ENCODE measurements at regions not wholly inside any gene's neighbourhood (a gene's known extent, or its start where the extent isn't known, plus 50 kb on each side); places are given as distances from the start of the nearest gene placed in this dataset.

DNA sequence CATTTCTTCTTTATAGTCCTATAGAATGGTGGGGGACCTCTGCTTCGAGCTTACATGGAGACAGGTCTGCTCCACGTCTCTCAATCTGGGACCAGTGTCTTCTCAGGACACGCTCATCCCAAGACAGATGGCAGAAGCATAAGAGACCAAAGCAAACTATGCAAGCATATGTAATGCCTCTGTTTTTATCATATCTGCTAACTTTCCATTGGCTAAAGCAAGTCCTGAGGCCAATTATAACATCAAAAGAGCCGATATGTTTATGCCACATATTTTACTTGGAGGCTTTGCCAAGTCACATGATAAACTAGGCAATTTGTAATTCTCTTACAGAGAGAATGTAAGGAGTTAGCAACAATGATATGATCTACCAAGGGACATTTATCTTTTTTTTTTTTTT, 102.6 kb upstream of the NRBF2 start:
- Mint-ChIP-seq H3K27ac (no peak overlapping the region), H3K4me1 (no peaks in the 10 kb centered on the region), H3K4me3 (no peak overlapping the region), H3K9me3 (ENCODE audit: insufficient read depth) (no peaks in the 10 kb centered on the region), H3K27me3 (peaks cover 4% of the 10 kb centered on the region)
- DNase-seq (no peak), ATAC-seq (ENCODE audit: low read depth) (no peak)
- H3K27me3 ChIP-seq (replicated peaks in 1 of 4; ENCODE audit: control extremely low read depth in 1 of 4, control insufficient read depth in 3 of 4, insufficient read depth in 4 of 4, low read length in 3 of 4): peaks cover 0 to 1% (median 0%) of the 10 kb centered on the region in 4 experiments
- ChIA-PET POLR2A (no interaction called here), CTCF (no interaction called here)
- TF ChIP-seq, protein P1, sequence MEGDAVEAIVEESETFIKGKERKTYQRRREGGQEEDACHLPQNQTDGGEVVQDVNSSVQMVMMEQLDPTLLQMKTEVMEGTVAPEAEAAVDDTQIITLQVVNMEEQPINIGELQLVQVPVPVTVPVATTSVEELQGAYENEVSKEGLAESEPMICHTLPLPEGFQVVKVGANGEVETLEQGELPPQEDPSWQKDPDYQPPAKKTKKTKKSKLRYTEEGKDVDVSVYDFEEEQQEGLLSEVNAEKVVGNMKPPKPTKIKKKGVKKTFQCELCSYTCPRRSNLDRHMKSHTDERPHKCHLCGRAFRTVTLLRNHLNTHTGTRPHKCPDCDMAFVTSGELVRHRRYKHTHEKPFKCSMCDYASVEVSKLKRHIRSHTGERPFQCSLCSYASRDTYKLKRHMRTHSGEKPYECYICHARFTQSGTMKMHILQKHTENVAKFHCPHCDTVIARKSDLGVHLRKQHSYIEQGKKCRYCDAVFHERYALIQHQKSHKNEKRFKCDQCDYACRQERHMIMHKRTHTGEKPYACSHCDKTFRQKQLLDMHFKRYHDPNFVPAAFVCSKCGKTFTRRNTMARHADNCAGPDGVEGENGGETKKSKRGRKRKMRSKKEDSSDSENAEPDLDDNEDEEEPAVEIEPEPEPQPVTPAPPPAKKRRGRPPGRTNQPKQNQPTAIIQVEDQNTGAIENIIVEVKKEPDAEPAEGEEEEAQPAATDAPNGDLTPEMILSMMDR (IDR thresholded peaks at IDR 0.05): no peak
- no peak for TF ChIP-seq EZH2 (IDR thresholded peaks at IDR 0.05; ENCODE audit: borderline replicate concordance, insufficient read depth, low read depth, low read length, poor library complexity, severe bottlenecking)
- H3K9ac ChIP-seq (ENCODE audit: low read length): no peak overlapping the region
- intact Hi-C loops (cut with micrococcal nuclease): no loop called here
- no peaks in the 10 kb centered on the region for H4K20me1 ChIP-seq (ENCODE audit: control insufficient read depth, insufficient read depth, low read length, poor library complexity, severe bottlenecking)
- peaks cover 0 to 5% (median 0%) of the 10 kb centered on the region in 3 donors for H3K9me3 ChIP-seq (ENCODE audit: control extremely low read depth in 1 of 3, control insufficient read depth in 2 of 3, insufficient read depth in 1 of 3, low read length in 2 of 3)
- no peak overlapping the region for H2AFZ ChIP-seq (ENCODE audit: insufficient read depth, low read depth, low read length, poor library complexity, severe bottlenecking)
- WGBS (ENCODE audit: insufficient coverage): 100% methylated on average over 3 of the region's 4 CpGs
- no peaks in the 10 kb centered on the region for H3K36me3 ChIP-seq (replicated peaks in 1 of 2; ENCODE audit: control extremely low read depth in 1 of 2, control insufficient read depth in 1 of 2, extremely low read depth in 1 of 2, insufficient read depth in 2 of 2, low read length in 1 of 2)
- H3K27ac ChIP-seq (ENCODE audit: low read length in 2 of 2): no peak overlapping the region
- H3K79me2 ChIP-seq (ENCODE audit: control insufficient read depth, insufficient read depth, low read length): no peaks in the 10 kb centered on the region
- H3K4me1 ChIP-seq (ENCODE audit: control insufficient read depth in 2 of 2, insufficient read depth in 2 of 2, low read length in 2 of 2): no peaks in the 10 kb centered on the region
- H3K4me2 ChIP-seq (replicated peaks; ENCODE audit: low read depth, low read length, poor library complexity, severe bottlenecking): no peak overlapping the region
- no peak overlapping the region for H3K4me3 ChIP-seq (ENCODE audit: control extremely low read depth in 1 of 5, extremely low read depth in 1 of 5, insufficient read depth in 1 of 5, low read depth in 2 of 5, low read length in 4 of 5)

DNA sequence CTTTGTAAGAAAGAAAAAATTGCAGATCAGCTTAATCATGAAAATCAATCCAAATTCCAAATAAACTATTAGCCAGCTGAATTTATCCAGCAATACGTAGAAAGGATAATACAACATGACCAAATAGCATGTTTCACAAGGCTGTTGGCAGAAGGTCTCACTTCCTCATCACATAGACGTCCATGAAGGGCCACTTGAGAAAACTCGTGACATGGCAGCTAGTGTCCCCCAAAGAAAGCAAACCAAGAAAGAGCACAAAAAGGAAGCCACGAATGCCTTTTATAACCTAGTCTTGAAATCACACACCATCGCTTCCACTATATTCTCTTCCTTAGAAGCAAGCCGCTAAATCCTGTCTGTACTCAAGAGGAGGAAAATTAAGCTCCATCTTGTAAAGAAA, 105.6 kb upstream of the NRBF2 start:
- Mint-ChIP-seq H3K27ac (no peak overlapping the region), H3K27me3 (peaks cover 11% of the 10 kb centered on the region), H3K9me3 (ENCODE audit: insufficient read depth) (no peaks in the 10 kb centered on the region), H3K4me3 (no peak overlapping the region), H3K4me1 (no peaks in the 10 kb centered on the region)
- no peak overlapping the region for H3K4me3 ChIP-seq (ENCODE audit: control extremely low read depth in 1 of 5, extremely low read depth in 1 of 5, insufficient read depth in 1 of 5, low read depth in 2 of 5, low read length in 4 of 5)
- no peak for DNase-seq
- ChIA-PET POLR2A (no interaction called here), CTCF (no interaction called here)
- no peak overlapping the region for H3K4me2 ChIP-seq (replicated peaks; ENCODE audit: low read depth, low read length, poor library complexity, severe bottlenecking)
- no peaks in the 10 kb centered on the region for H3K36me3 ChIP-seq (replicated peaks in 1 of 2; ENCODE audit: control extremely low read depth in 1 of 2, control insufficient read depth in 1 of 2, extremely low read depth in 1 of 2, insufficient read depth in 2 of 2, low read length in 1 of 2)
- H3K79me2 ChIP-seq (ENCODE audit: control insufficient read depth, insufficient read depth, low read length): no peaks in the 10 kb centered on the region
- TF ChIP-seq, protein P1 (IDR thresholded peaks at IDR 0.05): no peak
- TF ChIP-seq EZH2 (IDR thresholded peaks at IDR 0.05; ENCODE audit: borderline replicate concordance, insufficient read depth, low read depth, low read length, poor library complexity, severe bottlenecking): no peak
- intact Hi-C loops (cut with micrococcal nuclease): no loop called here
- 65% methylated on average over 3 of the region's 6 CpGs for WGBS (ENCODE audit: insufficient coverage)
- H3K9ac ChIP-seq (ENCODE audit: low read length): no peak overlapping the region
- peaks cover 0 to 6% (median 0%) of the 10 kb centered on the region in 4 experiments for H3K27me3 ChIP-seq (replicated peaks in 1 of 4; ENCODE audit: control extremely low read depth in 1 of 4, control insufficient read depth in 3 of 4, insufficient read depth in 4 of 4, low read length in 3 of 4)
- no peaks in the 10 kb centered on the region for H4K20me1 ChIP-seq (ENCODE audit: control insufficient read depth, insufficient read depth, low read length, poor library complexity, severe bottlenecking)
- no peak for ATAC-seq (ENCODE audit: low read depth)
- no peak overlapping the region for H2AFZ ChIP-seq (ENCODE audit: insufficient read depth, low read depth, low read length, poor library complexity, severe bottlenecking)
- no peaks in the 10 kb centered on the region for H3K4me1 ChIP-seq (ENCODE audit: control insufficient read depth in 2 of 2, insufficient read depth in 2 of 2, low read length in 2 of 2)
- peaks cover 0 to 1% (median 0%) of the 10 kb centered on the region in 3 donors for H3K9me3 ChIP-seq (ENCODE audit: control extremely low read depth in 1 of 3, control insufficient read depth in 2 of 3, insufficient read depth in 1 of 3, low read length in 2 of 3)
- no peak overlapping the region for H3K27ac ChIP-seq (ENCODE audit: low read length in 2 of 2)

All from B cell (primary cell).